Peyer's patch (tissue), 4 donors: ENCODE measurements at regions not wholly inside any gene's neighbourhood (a gene's known extent, or its start where the extent isn't known, plus 50 kb on each side); places are given as distances from the start of the nearest gene placed in this dataset.

Source experiments
- POLR2A ChIP-seq, 2 donors: fragments of 450-650 bp; IDR thresholded peaks; one replicate each; pipeline ENCODE4 v1.5.1; 2017; ENCODE audit warnings: antibody characterized with exemption in 2 of 2, mild to moderate bottlenecking in 2 of 2, moderate library complexity in 2 of 2
- TF ChIP-seq, protein P1 (sequence below), 6 experiments: fragments of 450-650 bp in 4 of 6; fragments of 200-600 bp in 2 of 6; sonication (generic) in 1 of 6; IDR thresholded peaks; one replicate each; pipeline ENCODE4 v1.5.1; 2017 to 2019; ENCODE audit warnings: antibody characterized with exemption in 6 of 6, mild to moderate bottlenecking in 3 of 6, moderate library complexity in 1 of 6

DNA sequence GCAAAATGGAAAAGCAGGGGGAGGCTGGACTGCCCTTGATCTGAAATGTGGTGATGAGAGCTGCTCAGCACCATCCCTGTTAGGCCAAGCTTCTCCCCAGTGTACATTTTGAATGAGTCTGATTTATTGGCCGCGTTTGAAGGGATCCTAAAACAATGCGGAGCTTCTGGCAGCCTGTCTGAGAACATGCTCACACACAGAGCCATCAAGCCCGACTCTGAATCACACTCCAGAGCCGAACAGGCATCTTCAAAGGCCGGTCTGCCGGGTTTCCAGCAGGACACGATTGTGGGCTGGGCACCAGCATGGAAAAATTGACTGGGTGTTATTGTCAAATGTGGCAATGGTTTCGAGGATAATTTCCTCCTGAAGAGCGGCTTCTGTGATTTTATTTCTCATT, 235.9 kb downstream of the TFAP2C start:
- TF ChIP-seq, protein P1, sequence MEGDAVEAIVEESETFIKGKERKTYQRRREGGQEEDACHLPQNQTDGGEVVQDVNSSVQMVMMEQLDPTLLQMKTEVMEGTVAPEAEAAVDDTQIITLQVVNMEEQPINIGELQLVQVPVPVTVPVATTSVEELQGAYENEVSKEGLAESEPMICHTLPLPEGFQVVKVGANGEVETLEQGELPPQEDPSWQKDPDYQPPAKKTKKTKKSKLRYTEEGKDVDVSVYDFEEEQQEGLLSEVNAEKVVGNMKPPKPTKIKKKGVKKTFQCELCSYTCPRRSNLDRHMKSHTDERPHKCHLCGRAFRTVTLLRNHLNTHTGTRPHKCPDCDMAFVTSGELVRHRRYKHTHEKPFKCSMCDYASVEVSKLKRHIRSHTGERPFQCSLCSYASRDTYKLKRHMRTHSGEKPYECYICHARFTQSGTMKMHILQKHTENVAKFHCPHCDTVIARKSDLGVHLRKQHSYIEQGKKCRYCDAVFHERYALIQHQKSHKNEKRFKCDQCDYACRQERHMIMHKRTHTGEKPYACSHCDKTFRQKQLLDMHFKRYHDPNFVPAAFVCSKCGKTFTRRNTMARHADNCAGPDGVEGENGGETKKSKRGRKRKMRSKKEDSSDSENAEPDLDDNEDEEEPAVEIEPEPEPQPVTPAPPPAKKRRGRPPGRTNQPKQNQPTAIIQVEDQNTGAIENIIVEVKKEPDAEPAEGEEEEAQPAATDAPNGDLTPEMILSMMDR (IDR thresholded peaks at IDR 0.05): no peak
- TF ChIP-seq POLR2A (IDR thresholded peaks at IDR 0.05): no peak
